A673 (cell line): ENCODE measurements at regions not wholly inside any gene's neighbourhood (a gene's known extent, or its start where the extent isn't known, plus 50 kb on each side); places are given as distances from the start of the nearest gene placed in this dataset.

Experiments
- BruUV-seq: library from RNA; stranded (reverse); fragments of 400-500 nt; replicated peaks from 2 replicates; lab custom pipeline; 2021; lab: Mats Ljungman, UMichigan
- CTCF ChIA-PET: fragments of 300-600 bp; sonication (Branson Sonifier 250); formaldehyde crosslinking; loops from one replicate; lab custom pipeline; 2022; ENCODE audit warnings: antibody characterized with exemption; lab: Charles Lee
- POLR2A ChIA-PET: fragments of 300-600 bp; sonication (Branson Sonifier 250); formaldehyde crosslinking; loops from one replicate; lab custom pipeline; 2022; ENCODE audit warnings: antibody characterized with exemption; ENCODE audit not compliant: low non-redundant PET; lab: Charles Lee
- DNase-seq: peaks from one replicate; pipeline ENCODE4 v3.0.0-alpha.2; 2015; ENCODE audit warnings: low spot score
- H3K27ac ChIP-seq: fragments of 200-600 bp; sonication (generic); 2 replicates; pipeline ENCODE4 v1.5.1; 2016; ENCODE audit warnings: mixed run types, low read depth, mild to moderate bottlenecking, mixed read lengths, antibody characterized with exemption, low read length; ENCODE audit not compliant: poor library complexity, severe bottlenecking
- H3K27me3 ChIP-seq: fragments of 200-600 bp; sonication (generic); replicated peaks from 2 replicates; pipeline ENCODE4 v1.6.1; 2017; ENCODE audit warnings: mixed run types, low read depth, mild to moderate bottlenecking, mixed read lengths, antibody characterized with exemption, low read length; ENCODE audit not compliant: insufficient read depth, poor library complexity
- H3K36me3 ChIP-seq: fragments of 200-600 bp; sonication (generic); 2 replicates; pipeline ENCODE4 v1.6.1; 2016; ENCODE audit warnings: mixed run types, mild to moderate bottlenecking, mixed read lengths, antibody characterized with exemption, low read length; ENCODE audit not compliant: insufficient read depth, poor library complexity, severe bottlenecking
- H3K4me1 ChIP-seq: fragments of 200-600 bp; sonication (generic); 2 replicates; pipeline ENCODE4 v1.6.1; 2017; ENCODE audit warnings: mixed run types, mild to moderate bottlenecking, mixed read lengths, antibody characterized with exemption, low read length; ENCODE audit not compliant: insufficient read depth, poor library complexity, severe bottlenecking
- H3K4me3 ChIP-seq: fragments of 200-600 bp; sonication (generic); 2 replicates; pipeline ENCODE4 v1.5.1; 2016; ENCODE audit warnings: low read depth, mixed run types, mild to moderate bottlenecking, mixed read lengths, low read length; ENCODE audit not compliant: poor library complexity, severe bottlenecking
- H3K9me3 ChIP-seq: fragments of 200-600 bp; sonication (generic); 2 replicates; pipeline ENCODE4 v1.6.1; 2016; ENCODE audit warnings: mixed run types, low read depth, mild to moderate bottlenecking, mixed read lengths, antibody characterized with exemption, low read length; ENCODE audit not compliant: poor library complexity, severe bottlenecking
- CTCF ChIP-seq: fragments of 300-800, 200-600 bp; sonication (generic); conservative IDR thresholded peaks from 2 replicates; pipeline ENCODE4 v1.5.1; 2017; ENCODE audit warnings: low read depth, mild to moderate bottlenecking, antibody characterized with exemption, low read length, moderate library complexity, mixed read lengths
- EZH2 ChIP-seq: fragments of 200-600 bp; sonication (generic); IDR thresholded peaks from 2 replicates; pipeline ENCODE4 v1.6.1; 2017; ENCODE audit warnings: borderline replicate concordance, low read depth, mild to moderate bottlenecking, mixed read lengths, antibody characterized with exemption, low read length; ENCODE audit not compliant: poor library complexity, severe bottlenecking
- intact Hi-C: fragments of 100-400 bp; cut with micrococcal nuclease; formaldehyde crosslinking; loops from one replicate; pipeline ENCODE4 v1.10.0; 2022; ENCODE audit not compliant: unreplicated experiment

GRCh38 chr10:128938558-128938957, 528.5 kb upstream of the MGMT start:
- CTCF ChIA-PET = no interaction called here
- Histone ChIP-seq H3K27ac (no peak overlapping the region), H3K9me3 (no peaks in the 10 kb centered on the region), H3K4me1 (no peaks in the 10 kb centered on the region), H3K4me3 (no peak overlapping the region), H3K27me3 (no peaks in the 10 kb centered on the region), H3K36me3 (no peaks in the 10 kb centered on the region)
- no peak for TF ChIP-seq EZH2
- TF ChIP-seq CTCF = no peak
- POLR2A ChIA-PET = no interaction called here
- intact Hi-C loops = no loop called here
- BruUV-seq = no TSS peak
- no peak for DNase-seq

DNA sequence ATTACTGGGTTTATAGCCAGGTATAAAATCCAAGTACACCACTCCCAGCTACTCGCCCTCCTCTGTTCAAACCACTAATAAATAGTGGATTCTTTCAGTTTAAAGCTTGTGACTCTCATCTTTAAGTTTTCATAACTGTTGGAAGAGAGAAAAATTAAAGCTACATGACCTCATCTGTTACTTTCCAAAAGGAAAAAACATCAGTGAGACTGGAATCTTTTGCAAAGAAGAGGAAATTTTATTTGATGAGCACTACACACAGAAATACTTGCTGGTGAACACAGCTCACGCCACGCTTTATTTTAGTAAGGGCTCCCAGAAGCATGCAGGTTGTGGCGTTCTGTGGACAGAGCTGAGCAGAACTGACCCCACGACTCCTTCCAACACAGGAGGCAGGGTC, 527.0 kb upstream of the MGMT start:
- CTCF ChIA-PET = no interaction called here
- Histone ChIP-seq H3K27me3 (no peaks in the 10 kb centered on the region), H3K27ac (no peak overlapping the region), H3K36me3 (no peaks in the 10 kb centered on the region), H3K4me1 (no peaks in the 10 kb centered on the region), H3K4me3 (no peak overlapping the region), H3K9me3 (no peaks in the 10 kb centered on the region)
- TF ChIP-seq CTCF (no peak), EZH2 (no peak)
- no TSS peak for BruUV-seq
- intact Hi-C loops = no loop called here
- no peak for DNase-seq
- POLR2A ChIA-PET = no interaction called here

- TF ChIP-seq EZH2 (no peak), CTCF (no peak)
- ChIA-PET CTCF (no interaction called here), POLR2A (no interaction called here)
- intact Hi-C loops = no loop called here
- Histone ChIP-seq H3K9me3 (no peaks in the 10 kb centered on the region), H3K36me3 (no peaks in the 10 kb centered on the region), H3K4me3 (no peak overlapping the region), H3K27me3 (no peaks in the 10 kb centered on the region), H3K27ac (no peak overlapping the region), H3K4me1 (no peaks in the 10 kb centered on the region)
- no TSS peak for BruUV-seq
- no peak for DNase-seq
These were observed 523.9 kb upstream of the MGMT start for GRCh38 chr10:128943111-128943510.
